B cell (primary cell): ENCODE measurements at regions not wholly inside any gene's neighbourhood (a gene's known extent, or its start where the extent isn't known, plus 50 kb on each side); places are given as distances from the start of the nearest gene placed in this dataset.

Experiments
- ATAC-seq: fragments of 200-7000 bp; cut with Tn5 transposase; one replicate; pipeline ENCODE4 v1.10.0; 2021; ENCODE audit warnings: low read depth, mild to moderate bottlenecking, moderate number of reproducible peaks, moderate library complexity
- CTCF ChIA-PET: fragments of 350-600 bp; sonication (Branson Sonifier 250); formaldehyde crosslinking; loops from one replicate; lab custom pipeline; 2021; ENCODE audit warnings: antibody characterized with exemption, inconsistent platforms; lab: Charles Lee
- POLR2A ChIA-PET: fragments of 350-600 bp; sonication (Branson Sonifier 250); formaldehyde crosslinking; loops from one replicate; lab custom pipeline; 2021; ENCODE audit warnings: antibody characterized with exemption; lab: Charles Lee
- DNase-seq: peaks from one replicate; pipeline ENCODE4 v3.0.0; 2013
- H2AFZ ChIP-seq: 2 replicates; pipeline ENCODE4 v1.6.1; 2012; ENCODE audit warnings: mild to moderate bottlenecking, low read depth, low read length; ENCODE audit not compliant: insufficient read depth, poor library complexity, severe bottlenecking
- H3K27ac ChIP-seq, 2 donors: 1 replicate in 1 of 2; 2 replicates in 1 of 2; pipeline ENCODE4 v1.5.1; 2012 to 2013; ENCODE audit warnings: low read length in 2 of 2, mild to moderate bottlenecking in 2 of 2, moderate library complexity in 1 of 2
- H3K27me3 ChIP-seq, 4 experiments: fragments of 200-600 bp in 1 of 4; sonication (generic) in 1 of 4; replicated peaks in 1 of 4; 1 replicate in 2 of 4; 2 replicates in 2 of 4; pipeline versions ENCODE4 v1.6.1 to v1.7.0; 2013 to 2016; ENCODE audit warnings: low read length in 3 of 4, mild to moderate bottlenecking in 2 of 4, mixed read lengths in 1 of 4, moderate library complexity in 1 of 4; ENCODE audit not compliant: insufficient read depth in 4 of 4, control insufficient read depth in 3 of 4; ENCODE audit errors: control extremely low read depth in 1 of 4
- H3K36me3 ChIP-seq, 2 experiments: replicated peaks in 1 of 2; 1 replicate in 1 of 2; 2 replicates in 1 of 2; pipeline versions ENCODE4 v1.6.1 to v1.7.1; 2013; ENCODE audit warnings: low read length in 1 of 2; ENCODE audit not compliant: insufficient read depth in 2 of 2, control insufficient read depth in 1 of 2; ENCODE audit errors: control extremely low read depth in 1 of 2, extremely low read depth in 1 of 2
- H3K4me1 ChIP-seq, 2 donors: fragments of 200-600 bp in 1 of 2; sonication (generic) in 1 of 2; 1 replicate in 1 of 2; 2 replicates in 1 of 2; pipeline versions ENCODE4 v1.5.1 to v1.6.1; 2013 to 2017; ENCODE audit warnings: low read length in 2 of 2; ENCODE audit not compliant: control insufficient read depth in 2 of 2, insufficient read depth in 2 of 2
- H3K4me2 ChIP-seq: replicated peaks from 2 replicates; pipeline ENCODE3; 2012; ENCODE audit warnings: mild to moderate bottlenecking, low read depth, low read length; ENCODE audit not compliant: poor library complexity, severe bottlenecking
- H3K4me3 ChIP-seq, 5 experiments: fragments of 200-600 bp in 1 of 5; sonication (generic) in 1 of 5; 1 replicate in 3 of 5; 2 replicates in 2 of 5; pipeline versions ENCODE4 v1.5.1 to v1.7.0; 2011 to 2016; ENCODE audit warnings: low read length in 4 of 5, mild to moderate bottlenecking in 4 of 5, low read depth in 2 of 5, control low read depth in 1 of 5, moderate library complexity in 1 of 5; ENCODE audit not compliant: insufficient read depth in 1 of 5; ENCODE audit errors: control extremely low read depth in 1 of 5, extremely low read depth in 1 of 5
- H3K79me2 ChIP-seq: fragments of 200-600 bp; sonication (generic); one replicate; pipeline ENCODE4 v1.6.0; 2016; ENCODE audit warnings: low read length; ENCODE audit not compliant: control insufficient read depth, insufficient read depth
- H3K9ac ChIP-seq: fragments of 200-600 bp; sonication (generic); 2 replicates; pipeline ENCODE4 v1.6.1; 2017; ENCODE audit warnings: mild to moderate bottlenecking, low read length, moderate library complexity
- H3K9me3 ChIP-seq, 3 donors: one replicate each; pipeline versions ENCODE4 v1.6.1 to v1.7.1; 2013; ENCODE audit warnings: low read length in 2 of 3; ENCODE audit not compliant: control insufficient read depth in 2 of 3, insufficient read depth in 1 of 3; ENCODE audit errors: control extremely low read depth in 1 of 3
- H4K20me1 ChIP-seq: 2 replicates; pipeline ENCODE4 v1.6.0; 2012; ENCODE audit warnings: mild to moderate bottlenecking, low read length; ENCODE audit not compliant: insufficient read depth, control insufficient read depth, poor library complexity, severe bottlenecking
- H3K27ac Mint-ChIP-seq: one replicate; pipeline ENCODE4 v1.8.0; 2021; ENCODE audit warnings: mixed read lengths
- H3K27me3 Mint-ChIP-seq: one replicate; pipeline ENCODE4 v1.8.0; 2021; ENCODE audit warnings: mixed read lengths
- H3K4me1 Mint-ChIP-seq: one replicate; pipeline ENCODE4 v1.8.0; 2021; ENCODE audit warnings: mixed read lengths
- H3K4me3 Mint-ChIP-seq: one replicate; pipeline ENCODE4 v1.8.0; 2021; ENCODE audit warnings: mixed read lengths
- H3K9me3 Mint-ChIP-seq: one replicate; pipeline ENCODE4 v1.8.0; 2022; ENCODE audit warnings: mixed read lengths; ENCODE audit not compliant: insufficient read depth
- EZH2 ChIP-seq: IDR thresholded peaks from 2 replicates; pipeline ENCODE4 v1.6.1; 2012; ENCODE audit warnings: borderline replicate concordance, low read depth, mild to moderate bottlenecking, moderate library complexity, low read length; ENCODE audit not compliant: insufficient read depth, poor library complexity, severe bottlenecking
- WGBS: methylation state at CpG from one replicate; pipeline ENCODE4 v1.1.5; 2013; ENCODE audit warnings: missing lambda C conversion rate; ENCODE audit not compliant: insufficient coverage; 5-methylcytosine and 5-hydroxymethylcytosine counted together
- intact Hi-C: fragments of 100-400 bp; cut with micrococcal nuclease; formaldehyde crosslinking; loops from one replicate; pipeline ENCODE4 v1.10.0; 2022
- TF ChIP-seq, protein P1 (sequence below): fragments of 200-600 bp; IDR thresholded peaks from one replicate; pipeline ENCODE4 v1.8.0; 2022; ENCODE audit warnings: antibody characterized with exemption, mild to moderate bottlenecking

DNA sequence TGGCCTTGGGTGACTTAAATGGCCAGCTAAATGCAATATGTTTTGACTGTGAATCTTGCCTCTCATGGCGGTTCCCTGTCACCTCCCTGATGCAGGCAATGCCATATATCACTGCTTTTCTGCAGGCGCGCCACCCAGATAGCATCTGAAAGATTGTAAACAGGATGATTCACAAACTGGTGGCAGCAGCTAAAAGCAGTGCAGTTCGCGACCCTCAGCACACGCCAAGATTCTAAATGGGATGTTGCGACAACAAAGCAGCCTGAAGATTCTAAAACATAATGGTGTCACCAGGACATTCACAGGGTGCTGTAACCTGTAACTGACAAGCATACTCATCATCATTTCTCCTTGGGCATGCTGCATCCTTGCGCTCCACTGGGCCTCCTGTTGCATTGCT lies 440.4 kb upstream of the CADM1 start:
- TF ChIP-seq, protein P1, sequence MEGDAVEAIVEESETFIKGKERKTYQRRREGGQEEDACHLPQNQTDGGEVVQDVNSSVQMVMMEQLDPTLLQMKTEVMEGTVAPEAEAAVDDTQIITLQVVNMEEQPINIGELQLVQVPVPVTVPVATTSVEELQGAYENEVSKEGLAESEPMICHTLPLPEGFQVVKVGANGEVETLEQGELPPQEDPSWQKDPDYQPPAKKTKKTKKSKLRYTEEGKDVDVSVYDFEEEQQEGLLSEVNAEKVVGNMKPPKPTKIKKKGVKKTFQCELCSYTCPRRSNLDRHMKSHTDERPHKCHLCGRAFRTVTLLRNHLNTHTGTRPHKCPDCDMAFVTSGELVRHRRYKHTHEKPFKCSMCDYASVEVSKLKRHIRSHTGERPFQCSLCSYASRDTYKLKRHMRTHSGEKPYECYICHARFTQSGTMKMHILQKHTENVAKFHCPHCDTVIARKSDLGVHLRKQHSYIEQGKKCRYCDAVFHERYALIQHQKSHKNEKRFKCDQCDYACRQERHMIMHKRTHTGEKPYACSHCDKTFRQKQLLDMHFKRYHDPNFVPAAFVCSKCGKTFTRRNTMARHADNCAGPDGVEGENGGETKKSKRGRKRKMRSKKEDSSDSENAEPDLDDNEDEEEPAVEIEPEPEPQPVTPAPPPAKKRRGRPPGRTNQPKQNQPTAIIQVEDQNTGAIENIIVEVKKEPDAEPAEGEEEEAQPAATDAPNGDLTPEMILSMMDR, result no peak
- TF ChIP-seq EZH2, result no peak
- H3K27me3 ChIP-seq, result no peaks in the 10 kb centered on the region
- ChIA-PET CTCF (no interaction called here), POLR2A (no interaction called here)
- ATAC-seq, result no peak
- Mint-ChIP-seq H3K4me3 (no peak overlapping the region), H3K27me3 (peaks cover 10% of the 10 kb centered on the region), H3K27ac (no peak overlapping the region), H3K4me1 (no peaks in the 10 kb centered on the region), H3K9me3 (peaks cover 6% of the 10 kb centered on the region)
- H3K79me2 ChIP-seq, result no peaks in the 10 kb centered on the region
- peaks cover 0 to 3% (median 0%) of the 10 kb centered on the region in 3 donors for H3K9me3 ChIP-seq
- 91% methylated on average over 8 of the region's 8 CpGs for WGBS
- no peak for DNase-seq
- H3K4me2 ChIP-seq, result no peak overlapping the region
- no peak overlapping the region for H3K27ac ChIP-seq
- no peaks in the 10 kb centered on the region for H3K36me3 ChIP-seq
- no peak overlapping the region for H2AFZ ChIP-seq
- H3K4me1 ChIP-seq, result no peaks in the 10 kb centered on the region
- no peak overlapping the region for H3K9ac ChIP-seq
- no peak overlapping the region for H3K4me3 ChIP-seq
- H4K20me1 ChIP-seq, result no peaks in the 10 kb centered on the region
- intact Hi-C loops, result no loop called here

DNA sequence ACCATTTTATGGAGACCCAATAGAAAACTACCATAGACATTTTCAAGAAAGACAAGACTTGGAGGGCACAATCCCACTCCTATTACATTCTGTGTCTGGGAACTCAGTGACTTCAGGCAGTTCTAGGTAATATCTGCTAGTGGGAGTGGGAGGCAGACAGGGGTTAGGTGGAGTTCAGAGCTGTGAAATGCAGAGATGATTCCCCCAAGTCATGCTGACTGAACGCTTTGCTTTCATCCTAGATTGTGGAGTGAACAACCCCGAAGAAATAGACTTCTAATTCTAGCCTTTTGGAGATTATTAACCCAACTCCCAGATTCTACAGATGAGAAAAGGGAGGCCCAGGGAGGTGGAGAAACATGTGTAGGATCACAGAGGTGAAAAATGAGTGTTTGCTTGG lies 437.8 kb upstream of the CADM1 start:
- ATAC-seq (no peak), DNase-seq (no peak)
- Histone ChIP-seq H4K20me1 (no peaks in the 10 kb centered on the region), H3K4me2 (no peak overlapping the region), H3K27ac (no peak overlapping the region), H3K79me2 (no peaks in the 10 kb centered on the region), H3K36me3 (no peaks in the 10 kb centered on the region), H3K4me3 (no peak overlapping the region), H3K4me1 (no peaks in the 10 kb centered on the region), H3K9me3 (peaks cover 0 to 3% (median 0%) of the 10 kb centered on the region in 3 donors), H3K27me3 (no peaks in the 10 kb centered on the region), H2AFZ (no peak overlapping the region), H3K9ac (no peak overlapping the region)
- POLR2A ChIA-PET, result no interaction called here
- CTCF ChIA-PET, result no interaction called here
- H3K27ac Mint-ChIP-seq, result no peak overlapping the region
- peaks cover 10% of the 10 kb centered on the region for H3K27me3 Mint-ChIP-seq
- H3K4me1 Mint-ChIP-seq, result no peaks in the 10 kb centered on the region
- intact Hi-C loops, result no loop called here
- H3K9me3 Mint-ChIP-seq, result peaks cover 3% of the 10 kb centered on the region
- no CpG with 5 or more reads among the region's 2 CpGs for WGBS
- TF ChIP-seq, protein P1, result no peak
- no peak for TF ChIP-seq EZH2
- no peak overlapping the region for H3K4me3 Mint-ChIP-seq
